Stimulated activated CD8-positive, alpha-beta memory T cell treated with anti-CD3 and anti-CD28 coated beads, Interleukin-15, amount 100 ng/mL, for 48 hours (primary cell): ENCODE measurements at regions not wholly inside any gene's neighbourhood (a gene's known extent, or its start where the extent isn't known, plus 50 kb on each side); places are given as distances from the start of the nearest gene placed in this dataset.

Source experiments
- DNase-seq, 2 donors: peaks; one replicate each; pipeline ENCODE4 v3.0.0-alpha.2; 2020; ENCODE audit warnings: low read depth in 2 of 2

DNA sequence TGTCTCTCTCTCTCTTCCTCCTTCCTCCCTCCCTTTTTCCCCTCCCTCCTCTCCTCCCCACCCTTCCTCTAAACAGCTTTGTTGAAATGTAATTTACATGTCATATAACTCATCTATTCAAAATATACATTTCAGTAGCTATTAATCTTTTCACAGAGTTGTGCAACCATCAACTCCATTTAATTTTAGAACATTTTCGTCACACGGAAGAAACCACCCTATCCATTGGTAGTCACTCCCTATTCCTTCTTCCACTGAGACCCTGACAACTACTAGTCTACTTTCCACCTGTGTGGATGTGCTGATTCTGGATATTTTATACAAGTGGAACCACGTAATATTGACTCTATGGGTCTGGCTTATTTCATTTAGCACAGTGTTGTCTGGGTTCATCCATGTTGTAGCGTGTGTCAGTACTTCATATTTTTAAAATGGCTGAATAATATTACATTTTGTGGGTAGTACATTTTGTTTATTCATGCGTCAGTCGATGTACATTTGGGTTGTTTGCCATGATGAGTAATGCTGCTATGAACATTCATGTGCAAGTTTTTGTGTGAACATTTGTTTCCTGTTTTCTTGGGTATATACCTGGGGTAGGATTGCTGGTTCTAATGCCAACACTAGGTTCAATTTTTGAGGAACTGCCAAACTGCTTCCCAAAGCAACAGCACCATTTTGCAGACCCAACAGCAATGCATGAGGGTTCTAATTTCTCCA, 100.1 kb upstream of the GCFC2 start:
- DNase-seq, result no peak

- no peak for DNase-seq
Measured at GRCh38 chr2:75808793-75809535, 98.2 kb upstream of the GCFC2 start.

DNA sequence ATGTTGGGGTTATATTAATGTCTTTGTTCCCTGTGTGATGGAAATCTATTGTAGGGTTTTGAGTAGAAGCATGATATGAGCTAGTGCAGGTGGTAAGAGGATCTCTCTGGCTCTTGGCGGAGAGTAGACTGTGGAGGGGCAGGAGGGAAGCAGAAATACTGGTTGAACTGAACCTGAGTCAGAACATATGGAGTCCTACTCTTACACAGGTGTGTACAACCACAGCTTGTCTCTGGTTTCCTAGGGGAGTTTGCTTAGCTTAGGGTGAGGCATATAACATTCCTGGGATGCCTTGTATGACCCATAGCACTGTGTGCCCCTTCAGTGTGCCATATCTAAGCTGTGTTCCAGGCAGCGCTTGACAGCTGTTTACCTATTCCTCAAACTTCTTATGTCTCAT, 97.3 kb upstream of the GCFC2 start:
- no peak for DNase-seq

- DNase-seq, result no peak
Measured at GRCh38 chr2:75801234-75801982, 90.7 kb upstream of the GCFC2 start.

- DNase-seq, result no peak
Measured at GRCh38 chr2:75800456-75800855, 89.7 kb upstream of the GCFC2 start.

DNA sequence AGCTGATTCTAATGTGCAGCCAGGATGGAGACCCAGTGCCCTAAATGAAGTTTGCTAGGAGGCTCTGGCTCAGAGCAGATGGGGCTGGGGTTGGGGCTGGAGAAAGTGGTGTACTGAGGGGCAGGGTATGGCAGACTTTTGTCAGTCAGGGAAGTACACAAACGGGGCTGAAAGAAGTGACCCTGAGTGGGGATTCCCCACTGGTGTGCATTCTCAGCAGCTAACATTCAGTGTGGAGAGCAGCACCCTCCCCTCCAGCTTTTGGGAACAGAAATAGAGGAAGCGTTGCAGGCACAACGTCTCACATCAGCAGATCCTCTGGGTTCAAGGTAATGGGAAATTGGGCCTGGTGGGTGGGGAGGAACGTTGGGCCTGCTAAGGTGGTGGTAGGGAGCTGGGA, 89.1 kb upstream of the GCFC2 start:
- no peak for DNase-seq

- DNase-seq, result no peak
Measured at GRCh38 chr2:75798569-75798968, 87.9 kb upstream of the GCFC2 start.

- no peak for DNase-seq
Measured at GRCh38 chr2:75792996-75793395, 82.3 kb upstream of the GCFC2 start.

DNA sequence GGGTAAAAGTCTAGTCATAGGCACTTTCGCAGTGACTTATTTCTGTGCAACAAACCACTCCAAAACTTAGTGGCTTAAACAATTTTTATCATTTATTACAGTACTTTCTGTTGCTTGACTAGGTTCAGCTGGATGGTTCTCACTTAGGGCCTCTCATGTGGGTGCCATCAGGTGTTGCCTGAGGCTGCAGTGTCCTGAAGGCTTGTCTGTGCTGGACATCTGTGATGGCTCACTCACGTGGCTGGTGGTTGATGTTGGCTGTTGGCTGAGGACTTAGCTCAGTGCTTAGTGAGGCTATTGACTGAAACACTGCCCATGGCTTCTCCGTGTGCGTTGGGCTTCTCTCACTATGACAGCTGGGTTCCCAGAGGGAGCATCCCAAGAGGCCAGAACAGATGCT, 81.4 kb upstream of the GCFC2 start:
- DNase-seq, result no peak

GRCh38 chr2:75790814-75791467, 80.2 kb upstream of the GCFC2 start:
- no peak for DNase-seq

- no peak for DNase-seq
Measured at GRCh38 chr2:75790121-75790813, 79.6 kb upstream of the GCFC2 start.

DNA sequence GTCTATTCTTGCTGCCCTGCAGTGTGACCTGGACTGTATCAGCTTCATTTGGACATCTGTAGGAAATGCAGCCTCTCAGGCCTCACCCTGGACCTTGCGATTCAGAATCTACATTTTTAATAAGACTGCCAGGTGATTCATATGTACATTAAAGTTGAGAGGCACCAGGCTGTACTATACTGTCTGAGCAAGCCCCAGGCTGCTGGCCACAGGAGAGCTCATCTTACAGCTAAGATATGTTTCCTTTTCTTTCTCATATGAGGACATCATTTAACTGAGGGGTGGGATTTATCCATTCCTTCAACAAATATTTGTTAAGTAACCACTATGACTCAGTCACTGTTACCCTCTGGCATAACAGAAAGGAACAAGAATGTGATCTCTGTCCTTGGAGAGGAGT, 78.2 kb upstream of the GCFC2 start:
- no peak for DNase-seq

- DNase-seq, result no peak
Measured at GRCh38 chr2:75788154-75788553, 77.4 kb upstream of the GCFC2 start.

- no peak for DNase-seq
Measured at GRCh38 chr2:75787532-75788132, 76.9 kb upstream of the GCFC2 start.

- no peak for DNase-seq
Measured at GRCh38 chr2:75775311-75775823, 64.7 kb upstream of the GCFC2 start.

DNA sequence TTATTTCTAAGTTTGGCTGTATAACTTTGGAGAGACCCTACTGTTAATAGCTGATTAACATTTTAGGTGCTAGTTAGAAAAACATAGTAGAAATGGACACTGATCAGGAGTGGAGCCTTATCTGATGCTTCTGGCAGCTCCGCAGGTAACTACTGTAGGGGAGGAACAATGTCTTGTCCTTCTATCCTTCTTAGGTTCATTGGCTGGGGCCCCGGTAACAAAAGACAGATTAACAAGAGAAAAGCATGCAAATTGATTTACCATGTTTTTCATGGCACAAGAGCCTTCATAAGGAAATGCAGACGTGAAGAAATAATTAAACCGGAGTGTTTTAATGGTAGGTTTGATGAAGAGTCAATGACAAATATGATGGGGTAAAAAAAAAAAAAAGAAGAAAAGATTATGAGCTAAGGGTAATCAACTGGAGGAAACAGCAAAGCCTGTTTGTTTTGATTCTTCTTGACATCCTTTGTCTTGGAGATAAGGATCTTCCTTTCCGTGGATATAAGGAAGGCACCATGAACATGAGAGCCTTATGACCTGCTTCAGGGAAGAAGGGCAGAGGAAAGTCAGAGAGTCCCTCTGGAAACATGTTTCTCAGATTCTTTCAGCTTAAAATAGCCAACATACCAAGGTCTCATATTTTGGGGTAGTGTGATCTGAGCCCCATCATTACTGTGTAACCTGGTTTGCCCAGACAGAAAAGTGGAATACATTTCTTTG, 62.4 kb upstream of the GCFC2 start:
- no peak for DNase-seq

- no peak for DNase-seq
Measured at GRCh38 chr2:75765798-75766197, 55.1 kb upstream of the GCFC2 start.

DNA sequence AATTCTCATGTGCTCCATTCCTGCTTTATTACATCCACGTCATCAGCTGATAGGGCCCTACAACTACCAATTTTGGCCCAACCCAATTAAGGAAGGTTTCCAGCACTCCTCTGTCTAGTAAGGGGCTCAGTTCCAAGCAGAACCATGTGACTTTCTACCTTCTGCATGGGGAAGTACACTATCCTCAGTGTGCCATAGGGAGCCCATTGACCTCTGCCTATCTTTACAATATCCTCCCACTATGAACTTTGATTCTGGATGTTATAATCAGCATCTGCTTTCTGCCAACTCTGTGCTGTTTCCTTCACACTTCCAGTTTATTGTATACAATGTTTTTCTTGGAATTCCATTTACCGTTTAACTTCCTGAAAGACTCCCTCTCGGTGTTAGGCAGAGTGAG, 53.9 kb upstream of the GCFC2 start:
- DNase-seq, result no peak
